Stimulated activated CD8-positive, alpha-beta memory T cell treated with anti-CD3 and anti-CD28 coated beads, Interleukin-12 subunit alpha, Interleukin-12 subunit beta, amount 100 ng/mL, for 24 hours (primary cell): ENCODE measurements at regions not wholly inside any gene's neighbourhood (a gene's known extent, or its start where the extent isn't known, plus 50 kb on each side); places are given as distances from the start of the nearest gene placed in this dataset.
"Not testable (repeated sequence)": the region's sequence is repeated elsewhere in the genome, so short reads cannot be mapped to it uniquely, and the experiment has no call there.

ENCODE experiments used
- DNase-seq: peaks from one replicate; pipeline ENCODE4 v3.0.0-alpha.2; 2020; ENCODE audit errors: extremely low read depth

GRCh38 chr7:98728555-98728954, 111.5 kb downstream of the NPTX2 start:
- DNase-seq, result no peak

- no peak for DNase-seq
These were observed 112.0 kb downstream of the NPTX2 start for GRCh38 chr7:98729121-98729520.

GRCh38 chr7:98730326-98730725, 113.2 kb downstream of the NPTX2 start:
- DNase-seq, result no peak

GRCh38 chr7:98731651-98732050, 114.6 kb downstream of the NPTX2 start:
- no peak for DNase-seq

GRCh38 chr7:98733036-98733435, 116.0 kb downstream of the NPTX2 start:
- no peak for DNase-seq

GRCh38 chr7:98735801-98736200, 118.7 kb downstream of the NPTX2 start:
- DNase-seq, result no peak

GRCh38 chr7:98736461-98736860, 119.4 kb downstream of the NPTX2 start:
- not testable (repeated sequence) for DNase-seq

- DNase-seq, result no peak
These were observed 120.1 kb downstream of the NPTX2 start for GRCh38 chr7:98737176-98737575.

GRCh38 chr7:98740643-98741042, 123.6 kb downstream of the NPTX2 start:
- DNase-seq, result no peak

- peak; percentile 52 for DNase-seq
These were observed 124.0 kb downstream of the TMEM130 start for GRCh38 chr7:98745722-98746318.

- DNase-seq, result no peak
These were observed 121.7 kb downstream of the TMEM130 start for GRCh38 chr7:98748090-98748489.

- no peak for DNase-seq
These were observed 116.6 kb downstream of the TMEM130 start for GRCh38 chr7:98753176-98753575.

GRCh38 chr7:98753989-98754479, 115.8 kb downstream of the TMEM130 start:
- DNase-seq, result no peak

- no peak for DNase-seq
These were observed 114.5 kb downstream of the TMEM130 start for GRCh38 chr7:98755138-98755898.

GRCh38 chr7:98758157-98758556, 111.7 kb downstream of the TMEM130 start:
- no peak for DNase-seq

GRCh38 chr7:98760201-98760651, 109.6 kb downstream of the TMEM130 start:
- no peak for DNase-seq

- DNase-seq, result no peak
These were observed 108.6 kb downstream of the TMEM130 start for GRCh38 chr7:98761225-98761624.

GRCh38 chr7:98762620-98763019, 107.2 kb downstream of the TMEM130 start:
- DNase-seq, result no peak

- no peak for DNase-seq
These were observed 106.4 kb downstream of the TMEM130 start for GRCh38 chr7:98763441-98763840.

- DNase-seq, result no peak
These were observed 104.9 kb downstream of the TMEM130 start for GRCh38 chr7:98764946-98765345.

GRCh38 chr7:98770085-98770484, 99.7 kb downstream of the TMEM130 start:
- DNase-seq, result not testable (repeated sequence)

GRCh38 chr7:98771519-98771918, 98.3 kb downstream of the TMEM130 start:
- DNase-seq, result no peak

GRCh38 chr7:98771941-98772603, 97.7 kb downstream of the TMEM130 start:
- no peak for DNase-seq
